ENCODE measurements at regions not wholly inside any gene's neighbourhood (a gene's known extent, or its start where the extent isn't known, plus 50 kb on each side); places are given as distances from the start of the nearest gene placed in this dataset.

DNA sequence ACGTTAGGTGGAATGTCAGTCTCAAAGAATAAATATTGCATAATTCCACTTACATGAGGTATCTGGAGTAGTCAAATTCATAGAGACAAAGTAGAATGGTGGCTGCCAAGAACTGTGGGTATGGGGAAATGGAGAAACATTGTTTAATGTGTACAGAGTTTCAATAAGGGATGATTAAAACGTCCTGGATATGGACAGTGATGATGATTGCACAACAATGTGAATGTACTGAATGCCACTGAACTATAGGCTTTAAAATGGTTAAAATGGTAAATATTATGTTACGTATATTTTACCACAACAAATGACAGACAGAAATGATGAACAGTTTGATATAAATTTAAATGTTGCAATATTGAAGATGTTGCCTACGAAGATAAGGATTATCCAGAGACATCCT lies 602.0 kb upstream of the PKDCC start:
- DNase-seq = no peak
- no peak for ATAC-seq
- no peak overlapping the region for H3K27ac ChIP-seq
- intact Hi-C loops (cut with DNase I) = no loop called here
- H3K36me3 ChIP-seq = no peaks in the 10 kb centered on the region
- H3K4me1 ChIP-seq = no peaks in the 10 kb centered on the region
- no peaks in the 10 kb centered on the region for H3K9me3 ChIP-seq
- no peaks in the 10 kb centered on the region for H3K27me3 ChIP-seq
- TF ChIP-seq, protein P1, sequence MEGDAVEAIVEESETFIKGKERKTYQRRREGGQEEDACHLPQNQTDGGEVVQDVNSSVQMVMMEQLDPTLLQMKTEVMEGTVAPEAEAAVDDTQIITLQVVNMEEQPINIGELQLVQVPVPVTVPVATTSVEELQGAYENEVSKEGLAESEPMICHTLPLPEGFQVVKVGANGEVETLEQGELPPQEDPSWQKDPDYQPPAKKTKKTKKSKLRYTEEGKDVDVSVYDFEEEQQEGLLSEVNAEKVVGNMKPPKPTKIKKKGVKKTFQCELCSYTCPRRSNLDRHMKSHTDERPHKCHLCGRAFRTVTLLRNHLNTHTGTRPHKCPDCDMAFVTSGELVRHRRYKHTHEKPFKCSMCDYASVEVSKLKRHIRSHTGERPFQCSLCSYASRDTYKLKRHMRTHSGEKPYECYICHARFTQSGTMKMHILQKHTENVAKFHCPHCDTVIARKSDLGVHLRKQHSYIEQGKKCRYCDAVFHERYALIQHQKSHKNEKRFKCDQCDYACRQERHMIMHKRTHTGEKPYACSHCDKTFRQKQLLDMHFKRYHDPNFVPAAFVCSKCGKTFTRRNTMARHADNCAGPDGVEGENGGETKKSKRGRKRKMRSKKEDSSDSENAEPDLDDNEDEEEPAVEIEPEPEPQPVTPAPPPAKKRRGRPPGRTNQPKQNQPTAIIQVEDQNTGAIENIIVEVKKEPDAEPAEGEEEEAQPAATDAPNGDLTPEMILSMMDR (IDR thresholded peaks at IDR 0.05) = no peak
- H3K4me3 ChIP-seq = no peak overlapping the region
- 36% methylated on average over 4 of the region's 4 CpGs for WGBS (ENCODE audit: insufficient coverage, low coverage, low lambda C conversion rate, missing lambda C conversion rate)

DNA sequence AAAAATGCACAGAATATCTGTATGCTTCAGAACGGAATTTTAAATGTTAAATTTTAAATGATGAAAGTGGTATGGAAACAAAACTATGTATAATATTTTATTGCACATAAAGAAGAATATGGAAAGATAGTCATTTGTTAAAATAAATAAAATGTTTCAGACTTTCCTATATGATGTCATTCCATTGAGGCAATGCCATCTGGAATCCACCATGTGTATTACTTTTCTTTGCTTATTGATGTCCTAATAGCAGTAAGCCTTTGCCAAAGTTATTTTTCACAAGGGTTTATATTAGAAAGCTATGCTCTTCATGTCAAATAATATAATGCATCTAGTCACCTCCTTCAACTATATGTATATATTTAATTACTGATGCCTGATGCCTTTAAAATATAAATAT lies 601.6 kb upstream of the PKDCC start:
- ATAC-seq (no peak), DNase-seq (no peak)
- 38% methylated on average over 1 of the region's 1 CpG for WGBS (ENCODE audit: insufficient coverage, low coverage, low lambda C conversion rate, missing lambda C conversion rate)
- no peaks in the 10 kb centered on the region for H3K4me1 ChIP-seq
- no peak overlapping the region for H3K4me3 ChIP-seq
- no peaks in the 10 kb centered on the region for H3K36me3 ChIP-seq
- no peak for TF ChIP-seq POLR2A (IDR thresholded peaks at IDR 0.05)
- TF ChIP-seq, protein P1 (IDR thresholded peaks at IDR 0.05) = no peak
- H3K27me3 ChIP-seq = no peaks in the 10 kb centered on the region
- no peaks in the 10 kb centered on the region for H3K9me3 ChIP-seq
- H3K27ac ChIP-seq = no peak overlapping the region
- intact Hi-C loops (cut with DNase I) = no loop called here

DNA sequence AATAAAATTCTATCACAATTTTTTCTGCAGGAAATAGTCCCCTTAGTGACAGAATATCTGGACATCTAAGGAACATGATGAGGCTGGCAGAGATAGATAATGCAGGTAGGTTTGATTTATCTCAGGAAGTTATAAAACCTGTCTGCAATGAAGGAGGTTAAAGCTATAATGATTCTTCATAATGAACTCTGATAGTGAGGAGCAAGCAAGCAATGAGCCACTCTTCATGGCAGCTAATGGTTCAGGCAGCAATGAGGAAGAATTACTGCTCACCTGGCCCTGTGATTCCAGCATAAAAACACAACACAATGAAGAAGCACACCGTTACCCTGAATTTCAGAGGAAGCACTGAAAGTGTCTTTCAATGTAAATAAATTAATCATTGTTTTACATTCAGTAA lies 599.6 kb upstream of the PKDCC start:
- Histone ChIP-seq H3K27me3 (no peaks in the 10 kb centered on the region), H3K4me3 (no peak overlapping the region), H3K4me1 (no peaks in the 10 kb centered on the region), H3K9me3 (no peaks in the 10 kb centered on the region), H3K36me3 (no peaks in the 10 kb centered on the region), H3K27ac (no peak overlapping the region)
- WGBS (ENCODE audit: insufficient coverage, low coverage, low lambda C conversion rate, missing lambda C conversion rate) = 56% methylated on average over 1 of the region's 1 CpG
- TF ChIP-seq, protein P1 (IDR thresholded peaks at IDR 0.05) = no peak
- no peak for TF ChIP-seq POLR2A (IDR thresholded peaks at IDR 0.05)
- DNase-seq = no peak
- ATAC-seq = no peak
- intact Hi-C loops (cut with DNase I) = no loop called here

DNA sequence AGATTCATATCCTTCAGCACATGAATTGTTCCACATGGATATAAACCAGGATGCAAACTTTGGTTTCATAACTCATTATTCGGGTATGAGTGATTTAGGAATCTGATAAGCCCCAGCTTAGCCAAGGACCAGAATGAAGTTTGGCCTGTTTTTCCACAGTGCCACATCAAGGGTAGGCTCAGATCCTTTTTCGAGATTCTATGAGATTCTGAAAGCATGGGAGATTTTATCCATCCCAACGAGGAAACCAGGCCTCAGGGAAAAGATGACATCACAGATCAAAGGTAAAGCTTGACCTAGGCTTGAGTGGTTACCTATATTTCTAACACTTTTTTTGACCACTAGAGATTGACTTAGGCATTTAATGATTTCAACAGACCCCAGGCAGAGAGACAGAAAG lies 590.8 kb upstream of the PKDCC start:
- TF ChIP-seq POLR2A (IDR thresholded peaks at IDR 0.05) = no peak
- TF ChIP-seq, protein P1 (IDR thresholded peaks at IDR 0.05) = no peak
- no peak for ATAC-seq
- H3K27me3 ChIP-seq = no peaks in the 10 kb centered on the region
- no peaks in the 10 kb centered on the region for H3K9me3 ChIP-seq
- H3K27ac ChIP-seq = no peak overlapping the region
- no peaks in the 10 kb centered on the region for H3K36me3 ChIP-seq
- H3K4me1 ChIP-seq = no peaks in the 10 kb centered on the region
- DNase-seq = no peak
- 57% methylated on average over 3 of the region's 3 CpGs for WGBS (ENCODE audit: insufficient coverage, low coverage, low lambda C conversion rate, missing lambda C conversion rate)
- no peak overlapping the region for H3K4me3 ChIP-seq
- intact Hi-C loops (cut with DNase I) = no loop called here

DNA sequence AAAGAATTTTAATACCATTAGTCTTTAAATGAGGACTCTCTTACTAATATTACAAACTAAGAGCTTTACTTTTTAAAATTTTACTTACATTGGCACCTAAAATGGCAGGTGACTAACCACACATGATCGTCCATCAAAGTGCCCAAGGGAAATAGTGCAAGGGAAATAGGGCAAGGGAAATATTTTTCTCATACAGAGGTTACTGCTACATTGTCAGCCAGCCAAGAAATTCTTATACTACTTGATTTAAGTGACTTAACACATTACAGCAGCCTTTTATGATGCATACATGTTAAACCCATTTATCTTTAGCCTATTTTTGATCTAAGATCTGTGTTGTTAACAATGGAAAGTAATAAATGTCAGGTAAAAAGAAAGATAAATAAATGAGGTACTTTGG lies 587.2 kb upstream of the PKDCC start:
- TF ChIP-seq, protein P1 (IDR thresholded peaks at IDR 0.05) = no peak
- no peak for TF ChIP-seq POLR2A (IDR thresholded peaks at IDR 0.05)
- Histone ChIP-seq H3K4me1 (no peaks in the 10 kb centered on the region), H3K4me3 (no peak overlapping the region), H3K36me3 (no peaks in the 10 kb centered on the region), H3K27ac (no peak overlapping the region), H3K27me3 (no peaks in the 10 kb centered on the region), H3K9me3 (no peaks in the 10 kb centered on the region)
- ATAC-seq = no peak
- intact Hi-C loops (cut with DNase I) = no loop called here
- 15% methylated on average over 1 of the region's 1 CpG for WGBS (ENCODE audit: insufficient coverage, low coverage, low lambda C conversion rate, missing lambda C conversion rate)
- DNase-seq = no peak
